Caco-2 (cell line): ENCODE measurements at regions not wholly inside any gene's neighbourhood (a gene's known extent, or its start where the extent isn't known, plus 50 kb on each side); places are given as distances from the start of the nearest gene placed in this dataset.

Experiments
- BruUV-seq: library from RNA; stranded (reverse); fragments of 400-500 nt; replicated peaks from 2 replicates; lab custom pipeline; 2021; lab: Mats Ljungman, UMichigan
- CTCF ChIA-PET: fragments of 300-600 bp; sonication (Branson Sonifier 250); formaldehyde crosslinking; loops from one replicate; lab custom pipeline; 2022; ENCODE audit warnings: antibody characterized with exemption; lab: Charles Lee
- POLR2A ChIA-PET: fragments of 300-600 bp; sonication (Branson Sonifier 250); formaldehyde crosslinking; loops from one replicate; lab custom pipeline; 2022; ENCODE audit warnings: antibody characterized with exemption; lab: Charles Lee
- DNase-seq, 2 experiments: peaks; one replicate each; pipeline versions ENCODE4 v3.0.0 to v3.0.0-alpha.2; 2020 to 2022
- H3K27me3 ChIP-seq: replicated peaks from 2 replicates; pipeline ENCODE4 v1.6.0; 2011; ENCODE audit warnings: low read length; ENCODE audit not compliant: control insufficient read depth, insufficient read depth
- H3K36me3 ChIP-seq: 2 replicates; pipeline ENCODE4 v1.5.1; 2011; ENCODE audit warnings: low read length; ENCODE audit not compliant: control insufficient read depth, insufficient read depth
- H3K4me1 ChIP-seq: fragments of 250-450 bp; sonication (Bioruptor Pico); 2 replicates; pipeline ENCODE4 v1.5.1; 2020; ENCODE audit warnings: mild to moderate bottlenecking
- H3K4me3 ChIP-seq: 2 replicates; pipeline ENCODE4 v1.5.1; 2011; ENCODE audit warnings: low read depth, mild to moderate bottlenecking, control low read depth, low read length
- H3K9me3 ChIP-seq: fragments of 250-450 bp; sonication (Bioruptor Pico); 2 replicates; pipeline ENCODE4 v1.5.1; 2020; ENCODE audit warnings: mild to moderate bottlenecking, moderate library complexity
- H3K27ac Mint-ChIP-seq: one replicate; pipeline ENCODE4 v1.8.0; 2022; ENCODE audit warnings: mixed read lengths; ENCODE audit not compliant: unreplicated experiment
- H3K27me3 Mint-ChIP-seq: one replicate; pipeline ENCODE4 v1.8.0; 2022; ENCODE audit warnings: mixed read lengths; ENCODE audit not compliant: insufficient read depth, unreplicated experiment
- H3K36me3 Mint-ChIP-seq: one replicate; pipeline ENCODE4 v1.8.0; 2022; ENCODE audit warnings: mild to moderate bottlenecking, mixed read lengths; ENCODE audit not compliant: insufficient read depth, unreplicated experiment
- H3K4me1 Mint-ChIP-seq: one replicate; pipeline ENCODE4 v1.8.0; 2022; ENCODE audit warnings: low read depth, mixed read lengths; ENCODE audit not compliant: unreplicated experiment
- H3K4me3 Mint-ChIP-seq: one replicate; pipeline ENCODE4 v1.8.0; 2022; ENCODE audit warnings: mild to moderate bottlenecking, moderate library complexity, mixed read lengths; ENCODE audit not compliant: unreplicated experiment
- H3K9me3 Mint-ChIP-seq: one replicate; pipeline ENCODE4 v1.8.0; 2022; ENCODE audit warnings: mixed read lengths; ENCODE audit not compliant: unreplicated experiment
- intact Hi-C: fragments of 100-400 bp; cut with micrococcal nuclease; formaldehyde crosslinking; loops from one replicate; pipeline ENCODE4 v1.10.0; 2022; ENCODE audit not compliant: unreplicated experiment
- TF ChIP-seq, protein P1 (sequence below), 2 experiments: fragments of 200-600 bp in 1 of 2; IDR thresholded peaks; 1 replicate in 1 of 2; 2 replicates in 1 of 2; pipeline versions ENCODE4 v1.5.1 to v1.8.0; 2011 to 2022; ENCODE audit warnings: antibody characterized with exemption in 1 of 2, control low read depth in 1 of 2, inconsistent platforms in 1 of 2, low read depth in 1 of 2, low read length in 1 of 2, mild to moderate bottlenecking in 1 of 2, moderate library complexity in 1 of 2; ENCODE audit not compliant: insufficient read depth in 1 of 2, severe bottlenecking in 1 of 2, unreplicated experiment in 1 of 2

DNA sequence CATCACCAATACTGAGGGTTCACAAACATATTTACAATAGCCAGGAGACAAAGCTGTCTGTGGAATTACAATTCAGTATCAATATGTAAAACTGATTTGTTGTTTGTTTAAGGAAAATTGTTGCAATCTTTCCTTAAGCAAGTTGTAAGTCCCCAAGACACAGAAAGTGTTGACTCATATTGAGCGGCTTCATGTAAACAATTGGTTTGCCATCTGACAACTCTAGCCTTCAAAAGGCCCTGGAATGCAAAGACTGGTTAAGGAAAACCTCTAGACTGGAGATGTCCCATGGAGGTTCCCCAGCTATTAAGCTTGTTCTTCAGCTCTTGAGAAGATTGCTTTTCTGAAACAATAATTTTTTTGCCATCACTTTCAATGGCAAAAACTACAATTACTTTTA, 283.7 kb upstream of the PROK2 start:
- BruUV-seq: no TSS peak
- DNase-seq: no peak
- no peaks in the 10 kb centered on the region for H3K27me3 ChIP-seq
- TF ChIP-seq, protein P1, sequence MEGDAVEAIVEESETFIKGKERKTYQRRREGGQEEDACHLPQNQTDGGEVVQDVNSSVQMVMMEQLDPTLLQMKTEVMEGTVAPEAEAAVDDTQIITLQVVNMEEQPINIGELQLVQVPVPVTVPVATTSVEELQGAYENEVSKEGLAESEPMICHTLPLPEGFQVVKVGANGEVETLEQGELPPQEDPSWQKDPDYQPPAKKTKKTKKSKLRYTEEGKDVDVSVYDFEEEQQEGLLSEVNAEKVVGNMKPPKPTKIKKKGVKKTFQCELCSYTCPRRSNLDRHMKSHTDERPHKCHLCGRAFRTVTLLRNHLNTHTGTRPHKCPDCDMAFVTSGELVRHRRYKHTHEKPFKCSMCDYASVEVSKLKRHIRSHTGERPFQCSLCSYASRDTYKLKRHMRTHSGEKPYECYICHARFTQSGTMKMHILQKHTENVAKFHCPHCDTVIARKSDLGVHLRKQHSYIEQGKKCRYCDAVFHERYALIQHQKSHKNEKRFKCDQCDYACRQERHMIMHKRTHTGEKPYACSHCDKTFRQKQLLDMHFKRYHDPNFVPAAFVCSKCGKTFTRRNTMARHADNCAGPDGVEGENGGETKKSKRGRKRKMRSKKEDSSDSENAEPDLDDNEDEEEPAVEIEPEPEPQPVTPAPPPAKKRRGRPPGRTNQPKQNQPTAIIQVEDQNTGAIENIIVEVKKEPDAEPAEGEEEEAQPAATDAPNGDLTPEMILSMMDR (IDR thresholded peaks at IDR 0.05; ENCODE audit: insufficient read depth in 1 of 2, low read depth in 1 of 2, low read length in 1 of 2, severe bottlenecking in 1 of 2, unreplicated experiment in 1 of 2): no peak
- H3K9me3 ChIP-seq: no peaks in the 10 kb centered on the region
- intact Hi-C loops: no loop called here
- no peaks in the 10 kb centered on the region for H3K36me3 Mint-ChIP-seq
- H3K36me3 ChIP-seq: no peaks in the 10 kb centered on the region
- no peak overlapping the region for H3K4me3 ChIP-seq
- H3K4me1 Mint-ChIP-seq: no peaks in the 10 kb centered on the region
- H3K4me3 Mint-ChIP-seq: no peak overlapping the region
- H3K4me1 ChIP-seq: no peaks in the 10 kb centered on the region
- ChIA-PET POLR2A (no interaction called here), CTCF (no interaction called here)
- H3K9me3 Mint-ChIP-seq: peaks cover 10% of the 10 kb centered on the region
- no peak overlapping the region for H3K27ac Mint-ChIP-seq
- peaks cover 16% of the 10 kb centered on the region for H3K27me3 Mint-ChIP-seq

DNA sequence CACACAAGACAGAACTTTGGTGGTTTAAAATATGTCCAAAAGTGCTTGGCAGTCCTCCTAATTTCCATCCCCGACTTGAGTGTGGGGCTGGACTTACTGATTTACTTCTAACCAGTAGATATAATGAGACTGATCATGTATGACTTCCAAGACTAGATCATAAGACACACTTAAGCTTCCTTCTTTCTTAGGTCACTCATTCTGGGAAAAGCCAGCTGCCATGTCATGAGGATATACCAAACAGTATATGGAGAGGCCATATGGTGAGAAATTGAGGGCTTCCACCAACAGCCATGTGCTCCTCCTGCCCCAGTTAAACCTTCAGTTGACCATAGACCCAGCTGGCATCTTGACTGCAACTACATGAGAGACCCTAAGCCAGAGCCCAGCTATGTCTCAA, 282.8 kb upstream of the PROK2 start:
- H3K4me1 Mint-ChIP-seq: no peaks in the 10 kb centered on the region
- Histone ChIP-seq H3K36me3 (no peaks in the 10 kb centered on the region), H3K4me3 (no peak overlapping the region), H3K4me1 (no peaks in the 10 kb centered on the region), H3K9me3 (no peaks in the 10 kb centered on the region), H3K27me3 (no peaks in the 10 kb centered on the region)
- no TSS peak for BruUV-seq
- no peak overlapping the region for H3K27ac Mint-ChIP-seq
- peaks cover 16% of the 10 kb centered on the region for H3K27me3 Mint-ChIP-seq
- no peak for DNase-seq
- intact Hi-C loops: no loop called here
- H3K4me3 Mint-ChIP-seq: no peak overlapping the region
- ChIA-PET CTCF (no interaction called here), POLR2A (no interaction called here)
- H3K9me3 Mint-ChIP-seq: peaks cover 10% of the 10 kb centered on the region
- TF ChIP-seq, protein P1 (IDR thresholded peaks at IDR 0.05; ENCODE audit: insufficient read depth in 1 of 2, low read depth in 1 of 2, low read length in 1 of 2, severe bottlenecking in 1 of 2, unreplicated experiment in 1 of 2): no peak
- no peaks in the 10 kb centered on the region for H3K36me3 Mint-ChIP-seq

DNA sequence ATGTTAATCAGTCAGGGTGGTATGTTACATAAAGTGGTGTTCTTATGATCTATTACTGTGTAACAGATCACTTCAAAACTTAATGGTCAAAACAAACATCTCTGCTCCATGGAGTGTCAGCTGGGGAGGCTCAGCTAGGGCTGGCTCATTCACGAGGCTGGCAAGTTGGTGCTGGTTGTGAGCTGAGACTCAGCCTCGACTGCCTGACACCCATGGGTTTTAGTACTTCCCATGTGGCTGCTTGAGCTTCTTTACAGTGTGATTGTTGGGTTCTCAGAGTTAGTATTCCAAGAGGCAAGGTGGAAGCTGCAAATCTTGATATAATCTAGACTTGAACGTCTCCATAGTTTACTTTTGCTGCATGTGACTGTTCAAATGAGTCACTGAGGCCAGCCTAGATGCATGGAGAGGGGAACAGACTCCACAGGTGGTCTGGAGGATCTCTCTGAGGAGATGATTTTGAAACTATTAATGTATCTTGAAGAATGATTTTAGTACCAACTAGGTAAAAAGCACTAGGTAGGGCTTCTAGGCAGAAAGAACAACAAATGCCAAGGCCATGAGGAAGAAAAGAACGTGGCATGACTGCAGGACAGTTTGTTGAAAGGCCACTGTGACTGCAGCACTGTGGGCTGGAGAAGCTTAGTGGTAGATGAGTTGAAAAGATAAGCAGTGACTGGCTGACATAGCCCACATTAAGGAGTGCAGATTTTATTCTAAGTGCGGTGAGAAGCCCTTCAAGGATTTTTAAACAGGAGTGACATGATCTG, 281.1 kb upstream of the PROK2 start:
- no peaks in the 10 kb centered on the region for H3K4me1 ChIP-seq
- Mint-ChIP-seq H3K27me3 (peaks cover 16% of the 10 kb centered on the region), H3K27ac (no peak overlapping the region), H3K4me1 (no peaks in the 10 kb centered on the region), H3K36me3 (no peaks in the 10 kb centered on the region), H3K9me3 (peaks cover 10% of the 10 kb centered on the region), H3K4me3 (no peak overlapping the region)
- TF ChIP-seq, protein P1 (IDR thresholded peaks at IDR 0.05; ENCODE audit: insufficient read depth in 1 of 2, low read depth in 1 of 2, low read length in 1 of 2, severe bottlenecking in 1 of 2, unreplicated experiment in 1 of 2): no peak
- no peak overlapping the region for H3K4me3 ChIP-seq
- no peak for DNase-seq
- H3K9me3 ChIP-seq: no peaks in the 10 kb centered on the region
- BruUV-seq: no TSS peak
- no peaks in the 10 kb centered on the region for H3K36me3 ChIP-seq
- no peaks in the 10 kb centered on the region for H3K27me3 ChIP-seq
- intact Hi-C loops: no loop called here
- POLR2A ChIA-PET: no interaction called here
- CTCF ChIA-PET: no interaction called here
